ENCODE measurements at regions not wholly inside any gene's neighbourhood (a gene's known extent, or its start where the extent isn't known, plus 50 kb on each side); places are given as distances from the start of the nearest gene placed in this dataset.
A peak's percentile ranks its signal among the peaks of the same experiment; 100 is the strongest.

- peak; percentile 45 for DNase-seq (ENCODE audit: low read depth)
Measured at GRCh38 chr5:38099205-38100168, 158.9 kb upstream of the EGFLAM start.

DNA sequence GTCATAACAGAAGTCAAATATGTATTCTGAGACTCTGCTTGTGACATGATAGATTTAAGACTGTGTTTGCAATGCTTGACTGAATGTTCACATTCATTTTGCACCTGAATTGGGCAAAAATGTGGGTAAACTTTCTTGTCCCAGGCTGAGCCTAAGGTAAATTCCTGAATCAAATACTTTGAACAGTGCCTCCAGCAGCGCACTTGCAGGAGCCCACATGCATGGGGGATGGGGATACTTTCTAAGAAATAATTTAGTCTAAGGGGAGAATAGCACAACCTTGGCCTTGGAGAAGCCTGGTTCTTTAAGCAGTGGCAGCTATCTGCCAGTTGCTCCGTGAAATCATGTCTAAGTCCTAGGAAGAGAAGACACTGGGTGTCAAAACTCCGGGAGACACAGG lies 163.5 kb upstream of the EGFLAM start:
- no peak for DNase-seq (ENCODE audit: low read depth)

GRCh38 chr5:38093855-38094254 lies 164.5 kb upstream of the EGFLAM start:
- no peak for DNase-seq (ENCODE audit: low read depth)

- no peak for DNase-seq (ENCODE audit: low read depth)
Measured at GRCh38 chr5:38086777-38087176, 171.6 kb upstream of the EGFLAM start.

- no peak for DNase-seq (ENCODE audit: low read depth)
Measured at GRCh38 chr5:38079620-38080402, 178.5 kb upstream of the EGFLAM start.

- DNase-seq (ENCODE audit: low read depth): peak; percentile 66
Measured at GRCh38 chr5:38078161-38078560, 180.2 kb upstream of the EGFLAM start.

DNA sequence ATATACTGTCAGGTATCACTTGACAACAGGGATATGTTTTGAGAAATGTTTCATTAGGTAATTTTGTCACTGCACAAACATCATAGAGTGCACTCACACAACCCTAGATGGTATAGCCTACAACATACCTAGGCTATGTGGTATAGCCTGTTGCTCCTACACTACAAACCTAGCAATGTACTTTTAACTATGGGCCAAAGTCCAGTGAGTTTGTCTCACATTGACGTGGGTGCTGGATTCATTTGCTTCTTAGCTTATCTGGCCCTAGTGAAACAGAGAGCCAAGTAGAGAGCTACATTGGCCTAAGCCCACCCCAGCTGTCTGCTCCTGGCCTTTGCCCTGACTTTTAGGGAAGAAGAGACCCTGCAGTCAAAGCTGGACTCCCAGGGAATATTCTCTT lies 180.7 kb upstream of the EGFLAM start:
- DNase-seq (ENCODE audit: low read depth): no peak

- no peak for DNase-seq (ENCODE audit: low read depth)
Measured at GRCh38 chr5:38071831-38072694, 186.3 kb upstream of the EGFLAM start.

- DNase-seq (ENCODE audit: low read depth): no peak
Measured at GRCh38 chr5:38070304-38070950, 187.9 kb upstream of the EGFLAM start.

DNA sequence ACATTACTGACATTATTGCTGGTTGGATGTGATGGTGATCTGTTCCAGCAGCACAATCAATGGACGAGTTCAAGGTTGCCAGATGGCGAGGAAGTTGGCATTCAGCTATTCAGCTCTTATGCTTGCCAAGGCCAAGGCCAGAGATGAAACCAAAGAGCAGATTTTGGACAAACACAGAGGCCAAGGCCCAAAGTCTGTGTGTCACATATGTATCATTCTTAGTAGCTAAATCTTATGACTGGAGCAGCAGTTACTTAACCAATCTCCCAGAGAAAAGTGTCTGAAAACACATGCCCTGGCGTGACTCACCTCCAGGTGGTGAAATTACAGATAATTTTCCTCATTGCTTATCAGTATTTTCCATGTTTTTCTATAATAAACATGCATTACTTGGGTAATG lies 189.0 kb upstream of the EGFLAM start:
- DNase-seq (ENCODE audit: low read depth): peak; percentile 11

DNA sequence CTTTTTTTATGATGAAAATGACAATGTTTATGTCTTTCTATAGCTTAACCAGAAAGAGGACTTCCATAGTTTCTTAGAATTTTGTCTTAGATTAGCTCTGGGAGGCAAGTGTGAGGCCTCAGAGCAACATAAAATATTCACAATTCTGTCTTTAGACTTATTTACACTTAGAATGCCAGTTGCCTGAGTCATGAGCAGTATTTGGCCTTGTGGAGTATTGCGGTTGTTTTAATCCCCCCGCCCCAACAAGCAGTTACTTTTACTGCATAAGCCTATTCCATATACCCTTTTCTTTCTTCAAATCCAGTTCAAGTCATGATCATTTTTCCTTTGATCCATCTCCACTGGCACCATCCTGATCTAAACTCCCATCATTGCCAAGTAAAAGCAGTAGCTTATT lies 198.0 kb upstream of the EGFLAM start:
- DNase-seq (ENCODE audit: low read depth): peak; percentile 85

GRCh38 chr5:38059876-38060275 lies 198.5 kb upstream of the EGFLAM start:
- DNase-seq (ENCODE audit: low read depth): peak; percentile 6

GRCh38 chr5:38051711-38052511 lies 206.4 kb upstream of the EGFLAM start:
- peak; percentile 4 for DNase-seq (ENCODE audit: low read depth)

DNA sequence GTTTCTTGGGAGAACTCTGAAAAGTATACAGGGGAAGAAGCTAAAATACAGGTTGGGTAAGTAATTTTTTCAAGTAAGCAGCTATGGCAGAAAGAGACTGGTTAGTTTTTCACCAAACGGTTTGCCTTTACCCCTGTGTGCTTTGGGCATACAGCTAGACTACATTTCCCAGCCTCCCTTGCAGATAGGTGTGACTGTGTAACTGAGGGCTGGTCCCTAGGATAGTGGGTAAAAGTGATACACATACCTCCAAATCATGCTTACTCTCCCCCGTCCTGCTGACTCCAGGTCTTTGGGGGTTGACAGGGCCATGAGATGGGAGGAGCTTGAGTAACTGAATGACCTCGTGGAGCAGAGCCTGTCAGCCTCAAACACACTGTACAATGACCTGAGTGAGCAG lies 208.6 kb upstream of the GDNF start:
- DNase-seq (ENCODE audit: low read depth): no peak

DNA sequence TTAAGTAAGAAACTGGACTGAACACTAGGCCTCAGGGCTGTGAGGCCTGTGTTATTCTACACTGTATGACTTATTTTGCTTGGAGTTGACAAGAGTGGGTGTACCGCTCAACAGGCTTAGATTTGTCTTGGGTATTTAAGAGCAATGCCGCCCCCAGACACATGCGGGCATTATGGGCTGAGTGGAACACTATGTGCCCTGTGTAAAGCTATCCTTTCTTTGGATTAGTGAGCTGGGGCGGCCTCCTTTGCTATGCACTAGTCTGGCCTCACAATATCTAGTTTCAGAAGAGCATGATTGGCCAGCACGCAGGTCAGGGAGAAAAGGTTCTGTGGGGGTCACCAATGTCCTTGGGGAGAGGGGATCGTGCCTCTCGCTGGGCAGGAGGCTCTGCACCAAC lies 206.3 kb upstream of the GDNF start:
- no peak for DNase-seq (ENCODE audit: low read depth)

GRCh38 chr5:38045446-38045845 lies 205.6 kb upstream of the GDNF start:
- no peak for DNase-seq (ENCODE audit: low read depth)

GRCh38 chr5:38039826-38040225 lies 200.0 kb upstream of the GDNF start:
- DNase-seq (ENCODE audit: low read depth): no peak

GRCh38 chr5:38039091-38039490 lies 199.2 kb upstream of the GDNF start:
- DNase-seq (ENCODE audit: low read depth): no peak

GRCh38 chr5:38036765-38037164 lies 196.9 kb upstream of the GDNF start:
- no peak for DNase-seq (ENCODE audit: low read depth)

GRCh38 chr5:38032149-38032548 lies 192.3 kb upstream of the GDNF start:
- DNase-seq (ENCODE audit: low read depth): no peak

DNA sequence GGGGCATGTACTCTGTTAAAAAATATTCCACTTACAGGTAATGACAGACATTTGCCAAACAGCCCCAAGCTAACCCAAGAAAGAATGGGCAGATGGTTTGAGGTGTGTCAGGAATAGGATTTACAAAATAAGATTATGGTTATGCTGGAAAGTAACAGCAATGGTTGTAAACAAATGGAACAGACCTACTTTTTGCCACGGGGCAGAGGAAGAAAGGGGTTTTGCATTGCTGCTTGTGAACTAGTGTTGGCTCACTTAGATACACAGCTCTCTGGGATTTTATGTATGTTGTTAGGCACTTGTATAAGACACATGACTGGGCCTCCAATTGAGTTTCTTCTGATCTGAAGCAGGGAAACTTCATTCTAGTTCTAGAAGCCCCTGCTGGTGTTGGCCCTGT lies 191.5 kb upstream of the GDNF start:
- DNase-seq (ENCODE audit: low read depth): no peak
